OCI-LY3 (cell line): ENCODE measurements at regions not wholly inside any gene's neighbourhood (a gene's known extent, or its start where the extent isn't known, plus 50 kb on each side); places are given as distances from the start of the nearest gene placed in this dataset.

Experiments used
- H2AFZ ChIP-seq: fragments of 200-600, 300-600 bp; shearing (Covaris generic); 2 replicates; pipeline ENCODE4 v1.6.0; 2014; ENCODE audit warnings: antibody characterized with exemption, low read depth, low read length
- H3K27ac ChIP-seq: fragments of 200-600, 300-600 bp; sonication (generic); 2 replicates; pipeline ENCODE4 v1.5.1; 2014; ENCODE audit warnings: mild to moderate bottlenecking, low read length, moderate library complexity, mixed read lengths
- H3K27me3 ChIP-seq: fragments of 200-600, 300-600 bp; sonication (generic); 2 replicates; pipeline ENCODE4 v1.6.1; 2014; ENCODE audit warnings: low read depth, low read length, mixed read lengths
- H3K36me3 ChIP-seq: fragments of 200-600, 300-600 bp; sonication (generic); replicated peaks from 2 replicates; pipeline ENCODE3; 2014; ENCODE audit warnings: low read depth, low read length, mixed read lengths
- H3K4me1 ChIP-seq: fragments of 300-600, 200-600 bp; sonication (generic); 2 replicates; pipeline ENCODE4 v1.6.1; 2014; ENCODE audit warnings: low read length, mixed read lengths
- H3K4me2 ChIP-seq: fragments of 200-600, 300-600 bp; sonication (generic); 2 replicates; pipeline ENCODE4 v1.6.1; 2014; ENCODE audit warnings: low read length, mixed read lengths
- H3K4me3 ChIP-seq: fragments of 300-600, 200-600 bp; sonication (generic); 2 replicates; pipeline ENCODE4 v1.5.1; 2014; ENCODE audit warnings: antibody characterized with exemption, mild to moderate bottlenecking, low read length, moderate library complexity
- H3K79me2 ChIP-seq: fragments of 300-600, 200-600 bp; shearing (Covaris generic); 2 replicates; pipeline ENCODE4 v1.6.1; 2014; ENCODE audit warnings: mild to moderate bottlenecking, low read length, mixed read lengths
- H3K9ac ChIP-seq: fragments of 300-600, 200-600 bp; shearing (Covaris generic); 2 replicates; pipeline ENCODE4 v1.6.0; 2014; ENCODE audit warnings: mild to moderate bottlenecking, low read length, moderate library complexity
- H3K9me3 ChIP-seq: fragments of 200-600, 300-600 bp; shearing (Covaris generic); 2 replicates; pipeline ENCODE4 v1.6.1; 2014; ENCODE audit warnings: low read length, mixed read lengths; ENCODE audit not compliant: insufficient read depth
- H4K20me1 ChIP-seq: fragments of 200-600, 300-600 bp; sonication (generic); 2 replicates; pipeline ENCODE4 v1.6.1; 2016; ENCODE audit warnings: low read length, mixed read lengths; ENCODE audit not compliant: insufficient read depth
- CTCF ChIP-seq: fragments of 200-600, 300-600 bp; sonication (generic); IDR thresholded peaks from 2 replicates; pipeline ENCODE4 v1.5.1; 2014; ENCODE audit warnings: antibody characterized with exemption, low read length, low read depth
- EZH2phosphoT487 ChIP-seq: fragments of 200-600 bp; shearing (Covaris generic); IDR thresholded peaks from 2 replicates; pipeline ENCODE4 v1.6.1; 2018; ENCODE audit warnings: antibody characterized with exemption, mixed run types, low read depth

GRCh38 chr2:66228128-66228547 lies 206.8 kb upstream of the MEIS1 start:
- Histone ChIP-seq H3K4me2 (no peak overlapping the region), H4K20me1 (no peaks in the 10 kb centered on the region), H3K9ac (no peak overlapping the region), H3K27ac (no peak overlapping the region), H3K27me3 (peaks cover 24% of the 10 kb centered on the region), H3K36me3 (no peaks in the 10 kb centered on the region), H3K79me2 (no peaks in the 10 kb centered on the region), H3K4me3 (no peak overlapping the region), H3K4me1 (no peaks in the 10 kb centered on the region), H3K9me3 (no peaks in the 10 kb centered on the region), H2AFZ (no peak overlapping the region)
- TF ChIP-seq CTCF = no peak
- no peak for TF ChIP-seq EZH2phosphoT487

- H4K20me1 ChIP-seq = no peaks in the 10 kb centered on the region
- H3K9me3 ChIP-seq = no peaks in the 10 kb centered on the region
- no peaks in the 10 kb centered on the region for H3K79me2 ChIP-seq
- H3K36me3 ChIP-seq = no peaks in the 10 kb centered on the region
- H3K4me3 ChIP-seq = no peak overlapping the region
- no peak overlapping the region for H2AFZ ChIP-seq
- no peak overlapping the region for H3K4me2 ChIP-seq
- no peak overlapping the region for H3K9ac ChIP-seq
- H3K4me1 ChIP-seq = peaks cover 19% of the 10 kb centered on the region
- TF ChIP-seq CTCF (no peak), EZH2phosphoT487 (no peak)
- H3K27me3 ChIP-seq = peaks cover 19% of the 10 kb centered on the region; the same call in 1 of the 2 replicates
- H3K27ac ChIP-seq = no peak overlapping the region
Measured at GRCh38 chr2:66217039-66217585, 217.8 kb upstream of the MEIS1 start.

- H3K79me2 ChIP-seq = no peaks in the 10 kb centered on the region
- no peaks in the 10 kb centered on the region for H4K20me1 ChIP-seq
- no peak overlapping the region for H3K9ac ChIP-seq
- H3K4me3 ChIP-seq = no peak overlapping the region
- peaks cover 14% of the 10 kb centered on the region; the same call in 1 of the 2 replicates for H3K27me3 ChIP-seq
- H2AFZ ChIP-seq = no peak overlapping the region
- peaks cover 2% of the 10 kb centered on the region for H3K4me1 ChIP-seq
- no peaks in the 10 kb centered on the region for H3K9me3 ChIP-seq
- H3K4me2 ChIP-seq = no peak overlapping the region
- H3K36me3 ChIP-seq = no peaks in the 10 kb centered on the region
- TF ChIP-seq EZH2phosphoT487 = no peak
- no peak for TF ChIP-seq CTCF
- no peak overlapping the region for H3K27ac ChIP-seq
Measured at GRCh38 chr2:66212749-66213148, 222.2 kb upstream of the MEIS1 start.

GRCh38 chr2:66202586-66202985 lies 232.3 kb upstream of the MEIS1 start:
- H3K4me1 ChIP-seq = no peaks in the 10 kb centered on the region
- no peak overlapping the region for H3K27ac ChIP-seq
- H2AFZ ChIP-seq = no peak overlapping the region
- H3K79me2 ChIP-seq = no peaks in the 10 kb centered on the region
- H3K36me3 ChIP-seq = no peaks in the 10 kb centered on the region
- TF ChIP-seq CTCF = no peak
- no peak for TF ChIP-seq EZH2phosphoT487
- H3K9me3 ChIP-seq = no peaks in the 10 kb centered on the region
- H3K4me2 ChIP-seq = no peak overlapping the region
- H3K27me3 ChIP-seq = no peaks in the 10 kb centered on the region; the same call in 1 of the 2 replicates
- H3K4me3 ChIP-seq = no peak overlapping the region
- H4K20me1 ChIP-seq = no peaks in the 10 kb centered on the region
- no peak overlapping the region for H3K9ac ChIP-seq
